ENCODE measurements at regions not wholly inside any gene's neighbourhood (a gene's known extent, or its start where the extent isn't known, plus 50 kb on each side); places are given as distances from the start of the nearest gene placed in this dataset.

DNA sequence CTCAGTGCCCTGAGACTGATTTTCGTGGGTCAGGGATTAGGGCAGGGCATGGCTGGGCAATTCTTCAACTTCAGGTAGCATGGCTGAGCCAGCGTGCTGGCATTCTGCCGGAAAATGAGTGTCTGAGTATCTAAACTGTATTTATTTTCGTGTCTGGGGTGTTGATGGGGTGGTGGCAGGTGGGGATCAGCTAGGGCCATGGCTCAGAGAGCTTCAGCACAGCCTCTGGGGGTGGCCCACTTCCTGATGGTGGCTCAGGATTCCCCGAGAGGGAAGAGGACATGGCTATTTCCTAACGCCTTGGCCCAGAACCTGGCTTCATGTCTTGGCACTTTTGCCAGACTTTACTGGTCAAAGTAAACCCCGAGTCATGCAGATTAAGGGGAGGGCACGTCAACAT lies 260.5 kb downstream of the GADD45G start:
- TF ChIP-seq FOXM1 (IDR thresholded peaks at IDR 0.05; ENCODE audit: borderline replicate concordance, low read depth) (no peak), TAF1 (IDR thresholded peaks at IDR 0.05; ENCODE audit: low read depth) (no peak), EGR1 (IDR thresholded peaks at IDR 0.05) (no peak), EP300 (IDR thresholded peaks at IDR 0.05; ENCODE audit: borderline replicate concordance) (no peak), NFIC (IDR thresholded peaks at IDR 0.05) (no peak), CREB1 (IDR thresholded peaks at IDR 0.05; ENCODE audit: low read depth) (no peak), YY1 (IDR thresholded peaks at IDR 0.05; ENCODE audit: low read depth) (no peak)
- TF ChIP-seq, protein P1, sequence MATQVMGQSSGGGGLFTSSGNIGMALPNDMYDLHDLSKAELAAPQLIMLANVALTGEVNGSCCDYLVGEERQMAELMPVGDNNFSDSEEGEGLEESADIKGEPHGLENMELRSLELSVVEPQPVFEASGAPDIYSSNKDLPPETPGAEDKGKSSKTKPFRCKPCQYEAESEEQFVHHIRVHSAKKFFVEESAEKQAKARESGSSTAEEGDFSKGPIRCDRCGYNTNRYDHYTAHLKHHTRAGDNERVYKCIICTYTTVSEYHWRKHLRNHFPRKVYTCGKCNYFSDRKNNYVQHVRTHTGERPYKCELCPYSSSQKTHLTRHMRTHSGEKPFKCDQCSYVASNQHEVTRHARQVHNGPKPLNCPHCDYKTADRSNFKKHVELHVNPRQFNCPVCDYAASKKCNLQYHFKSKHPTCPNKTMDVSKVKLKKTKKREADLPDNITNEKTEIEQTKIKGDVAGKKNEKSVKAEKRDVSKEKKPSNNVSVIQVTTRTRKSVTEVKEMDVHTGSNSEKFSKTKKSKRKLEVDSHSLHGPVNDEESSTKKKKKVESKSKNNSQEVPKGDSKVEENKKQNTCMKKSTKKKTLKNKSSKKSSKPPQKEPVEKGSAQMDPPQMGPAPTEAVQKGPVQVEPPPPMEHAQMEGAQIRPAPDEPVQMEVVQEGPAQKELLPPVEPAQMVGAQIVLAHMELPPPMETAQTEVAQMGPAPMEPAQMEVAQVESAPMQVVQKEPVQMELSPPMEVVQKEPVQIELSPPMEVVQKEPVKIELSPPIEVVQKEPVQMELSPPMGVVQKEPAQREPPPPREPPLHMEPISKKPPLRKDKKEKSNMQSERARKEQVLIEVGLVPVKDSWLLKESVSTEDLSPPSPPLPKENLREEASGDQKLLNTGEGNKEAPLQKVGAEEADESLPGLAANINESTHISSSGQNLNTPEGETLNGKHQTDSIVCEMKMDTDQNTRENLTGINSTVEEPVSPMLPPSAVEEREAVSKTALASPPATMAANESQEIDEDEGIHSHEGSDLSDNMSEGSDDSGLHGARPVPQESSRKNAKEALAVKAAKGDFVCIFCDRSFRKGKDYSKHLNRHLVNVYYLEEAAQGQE (IDR thresholded peaks at IDR 0.05; ENCODE audit: low read depth): no peak
